CD14-positive monocyte (primary cell): ENCODE measurements at regions not wholly inside any gene's neighbourhood (a gene's known extent, or its start where the extent isn't known, plus 50 kb on each side); places are given as distances from the start of the nearest gene placed in this dataset.

ENCODE experiments used
- DNase-seq, 3 donors: peaks; one replicate each; pipeline ENCODE4 v3.0.0-alpha.2; 2011 to 2022
- H2AFZ ChIP-seq: 2 replicates; pipeline ENCODE4 v1.6.0; 2012; ENCODE audit warnings: mild to moderate bottlenecking, low read depth, low read length, inconsistent platforms; ENCODE audit not compliant: insufficient read depth, poor library complexity, severe bottlenecking
- H3K27ac ChIP-seq, 2 donors: 1 replicate in 1 of 2; 2 replicates in 1 of 2; pipeline ENCODE4 v1.5.1; 2012 to 2013; ENCODE audit warnings: low read length in 2 of 2, control low read depth in 1 of 2, inconsistent platforms in 1 of 2, low read depth in 1 of 2, mild to moderate bottlenecking in 1 of 2
- H3K27me3 ChIP-seq, 2 donors: one replicate each; pipeline versions ENCODE4 v1.6.0 to v1.6.1; 2011 to 2013; ENCODE audit warnings: low read length in 2 of 2; ENCODE audit not compliant: control insufficient read depth in 2 of 2, insufficient read depth in 2 of 2
- H3K36me3 ChIP-seq, 2 donors: replicated peaks in 1 of 2; 1 replicate in 1 of 2; 2 replicates in 1 of 2; pipeline versions ENCODE4 v1.5.1 to v1.6.1; 2012 to 2013; ENCODE audit warnings: low read length in 2 of 2, control low read depth in 1 of 2, inconsistent platforms in 1 of 2, mild to moderate bottlenecking in 1 of 2; ENCODE audit not compliant: insufficient read depth in 2 of 2, control insufficient read depth in 1 of 2
- H3K4me1 ChIP-seq, 2 donors: 1 replicate in 1 of 2; 2 replicates in 1 of 2; pipeline versions ENCODE4 v1.5.1 to v1.6.1; 2012 to 2013; ENCODE audit warnings: low read length in 2 of 2, control low read depth in 1 of 2, inconsistent platforms in 1 of 2, mild to moderate bottlenecking in 1 of 2, moderate library complexity in 1 of 2; ENCODE audit not compliant: insufficient read depth in 2 of 2, control insufficient read depth in 1 of 2
- H3K4me2 ChIP-seq: replicated peaks from 2 replicates; pipeline ENCODE3; 2012; ENCODE audit warnings: low read length, moderate library complexity, mild to moderate bottlenecking; ENCODE audit not compliant: poor library complexity, severe bottlenecking; ENCODE audit errors: extremely low read depth
- H3K4me3 ChIP-seq, 3 experiments: fragments of 200-600 bp in 1 of 3; sonication (generic) in 1 of 3; replicated peaks in 1 of 3; 1 replicate in 2 of 3; 2 replicates in 1 of 3; pipeline ENCODE4 v1.5.1; 2011 to 2013; ENCODE audit warnings: low read length in 3 of 3, mild to moderate bottlenecking in 3 of 3, control low read depth in 2 of 3, low read depth in 2 of 3, inconsistent platforms in 1 of 3, moderate library complexity in 1 of 3
- H3K79me2 ChIP-seq: 2 replicates; pipeline ENCODE4 v1.6.0; 2012; ENCODE audit warnings: mild to moderate bottlenecking, control low read depth, inconsistent platforms, low read length, moderate library complexity; ENCODE audit not compliant: insufficient read depth
- H3K9ac ChIP-seq: 2 replicates; pipeline ENCODE4 v1.6.0; 2017; ENCODE audit warnings: low read length, mild to moderate bottlenecking; ENCODE audit not compliant: insufficient read depth, poor library complexity, severe bottlenecking
- H3K9me3 ChIP-seq, 2 donors: replicated peaks in 1 of 2; 1 replicate in 1 of 2; 2 replicates in 1 of 2; pipeline versions ENCODE4 v1.5.1 to v1.6.1; 2012 to 2013; ENCODE audit warnings: low read length in 2 of 2, control low read depth in 1 of 2; ENCODE audit not compliant: control insufficient read depth in 1 of 2, insufficient read depth in 1 of 2
- H4K20me1 ChIP-seq: 2 replicates; pipeline ENCODE4 v1.6.0; 2012; ENCODE audit warnings: mild to moderate bottlenecking, low read length, control low read depth, moderate library complexity; ENCODE audit not compliant: insufficient read depth
- H3K27ac Mint-ChIP-seq, 7 donors: one replicate each; pipeline ENCODE4 v1.8.0; 2020; ENCODE audit warnings: mild to moderate bottlenecking in 7 of 7, mixed read lengths in 7 of 7, moderate library complexity in 6 of 7, inconsistent platforms in 2 of 7
- H3K27me3 Mint-ChIP-seq, 3 donors: one replicate each; pipeline ENCODE4 v1.8.0; 2021 to 2022; ENCODE audit warnings: low read depth in 3 of 3, mild to moderate bottlenecking in 3 of 3, mixed read lengths in 3 of 3, moderate library complexity in 3 of 3, inconsistent platforms in 1 of 3
- H3K36me3 Mint-ChIP-seq, 2 donors: one replicate each; pipeline ENCODE4 v1.8.0; 2020; ENCODE audit warnings: mixed read lengths in 2 of 2, inconsistent platforms in 1 of 2, mild to moderate bottlenecking in 1 of 2
- H3K4me1 Mint-ChIP-seq: one replicate; pipeline ENCODE4 v1.8.0; 2020; ENCODE audit warnings: mild to moderate bottlenecking, mixed read lengths
- H3K4me3 Mint-ChIP-seq, 2 donors: one replicate each; pipeline ENCODE4 v1.8.0; 2020; ENCODE audit warnings: mild to moderate bottlenecking in 2 of 2, mixed read lengths in 2 of 2, moderate library complexity in 1 of 2
- H3K9me3 Mint-ChIP-seq, 7 donors: one replicate each; pipeline ENCODE4 v1.8.0; 2020 to 2022; ENCODE audit warnings: mixed read lengths in 7 of 7, mild to moderate bottlenecking in 6 of 7, moderate library complexity in 6 of 7, inconsistent platforms in 2 of 7
- CTCF ChIP-seq: fragments of 200-600 bp; IDR thresholded peaks from one replicate; pipeline ENCODE4 v1.8.0; 2022; ENCODE audit warnings: antibody characterized with exemption, mild to moderate bottlenecking
- WGBS: methylation state at CpG from one replicate; pipeline ENCODE4 v1.1.5; 2013; ENCODE audit warnings: missing lambda C conversion rate; ENCODE audit not compliant: insufficient coverage; 5-methylcytosine and 5-hydroxymethylcytosine counted together
- intact Hi-C, 2 donors: fragments of 100-400 bp; cut with micrococcal nuclease; formaldehyde crosslinking; loops; one replicate each; pipeline versions ENCODE4 v1.15.0 to v1.15.1; 2023

GRCh38 chr22:49600891-49601431 lies 226.7 kb downstream of the BRD1 start:
- H3K27ac Mint-ChIP-seq: no peak overlapping the region
- no peak overlapping the region for H3K27ac ChIP-seq
- peak overlapping the region; percentile 15 for H3K9ac ChIP-seq
- H3K27me3 ChIP-seq: no peaks in the 10 kb centered on the region
- peaks cover 0 to 2% (median 1%) of the 10 kb centered on the region in 3 donors for H3K27me3 Mint-ChIP-seq
- DNase-seq: no peak
- peaks cover 10 to 17% of the 10 kb centered on the region in 2 donors for H3K9me3 ChIP-seq
- no peak overlapping the region for H2AFZ ChIP-seq
- peaks cover under 1 to 32% of the 10 kb centered on the region in 2 donors for H3K36me3 ChIP-seq
- no peak for TF ChIP-seq CTCF
- intact Hi-C loops: no loop called here
- peaks cover 18 to 24% of the 10 kb centered on the region in 2 donors for H3K36me3 Mint-ChIP-seq
- no peak overlapping the region for H3K4me3 Mint-ChIP-seq
- peaks cover 15% of the 10 kb centered on the region for H3K79me2 ChIP-seq
- WGBS: 91% methylated on average over 11 of the region's 13 CpGs
- peaks cover 10% of the 10 kb centered on the region for H3K4me1 Mint-ChIP-seq
- H3K9me3 Mint-ChIP-seq: peaks cover 10 to 23% (median 14%) of the 10 kb centered on the region in 7 donors
- H3K4me3 ChIP-seq: no peak overlapping the region
- H3K4me1 ChIP-seq: peaks cover 22 to 31% of the 10 kb centered on the region in 2 donors
- no peak overlapping the region for H3K4me2 ChIP-seq
- peaks cover 29% of the 10 kb centered on the region for H4K20me1 ChIP-seq

DNA sequence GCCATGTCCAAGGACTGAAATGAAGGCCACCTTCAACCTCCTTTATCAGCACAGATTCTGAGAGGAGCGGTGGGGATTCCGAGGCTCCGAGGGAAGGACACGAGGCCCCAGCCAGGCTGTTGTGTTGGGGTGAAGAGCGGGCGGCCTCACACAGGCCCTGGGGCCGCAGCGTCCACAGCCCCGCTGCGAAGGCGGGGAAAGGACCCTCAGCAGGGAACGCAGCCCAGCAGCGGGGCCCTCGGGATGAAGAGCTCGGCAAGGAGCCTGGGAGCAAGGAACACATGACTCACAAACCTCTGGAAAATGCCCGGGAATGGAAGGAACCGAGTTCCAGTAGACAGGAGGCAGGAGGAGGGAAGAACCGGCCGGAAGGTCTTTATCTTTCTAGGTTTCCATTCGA lies 227.2 kb downstream of the BRD1 start:
- H3K4me3 ChIP-seq: no peak overlapping the region
- Mint-ChIP-seq H3K27me3 (peaks cover 0 to 2% (median 1%) of the 10 kb centered on the region in 3 donors), H3K4me3 (no peak overlapping the region), H3K36me3 (peaks cover 18 to 24% of the 10 kb centered on the region in 2 donors), H3K27ac (no peak overlapping the region), H3K9me3 (peaks cover 10 to 22% (median 14%) of the 10 kb centered on the region in 7 donors), H3K4me1 (peaks cover 10% of the 10 kb centered on the region)
- WGBS: 98% methylated on average over 20 of the region's 20 CpGs
- H3K9me3 ChIP-seq: peaks cover 6 to 16% of the 10 kb centered on the region in 2 donors
- intact Hi-C loops: no loop called here
- peaks cover 5 to 37% of the 10 kb centered on the region in 2 donors for H3K36me3 ChIP-seq
- no peak for TF ChIP-seq CTCF
- peaks cover 22 to 31% of the 10 kb centered on the region in 2 donors for H3K4me1 ChIP-seq
- DNase-seq: no peak
- H4K20me1 ChIP-seq: peaks cover 29% of the 10 kb centered on the region
- H3K9ac ChIP-seq: no peak overlapping the region
- peaks cover 15% of the 10 kb centered on the region for H3K79me2 ChIP-seq
- no peak overlapping the region for H3K27ac ChIP-seq
- H3K4me2 ChIP-seq: no peak overlapping the region
- no peak overlapping the region for H2AFZ ChIP-seq
- H3K27me3 ChIP-seq: no peaks in the 10 kb centered on the region
